Upper lobe of left lung (tissue), 6 donors: ENCODE measurements at regions not wholly inside any gene's neighbourhood (a gene's known extent, or its start where the extent isn't known, plus 50 kb on each side); places are given as distances from the start of the nearest gene placed in this dataset.
A peak's percentile ranks its signal among the peaks of the same experiment; 100 is the strongest.
"Not testable (repeated sequence)": the region's sequence is repeated elsewhere in the genome, so short reads cannot be mapped to it uniquely, and the experiment has no call there.

Experiments
- ATAC-seq, 2 donors: fragments of 200-7000 bp; cut with Tn5 transposase; one replicate each; pipeline ENCODE4 v1.9.1; 2022; ENCODE audit warnings: mild to moderate bottlenecking in 2 of 2, moderate library complexity in 2 of 2; ENCODE audit not compliant: low FRiP score in 2 of 2
- DNase-seq, 2 donors: peaks; one replicate each; pipeline ENCODE4 v3.0.0-alpha.2; 2019 to 2020
- H3K27ac ChIP-seq, 4 donors: fragments of 200-600 bp; sonication (generic); one replicate each; pipeline ENCODE4 v1.5.1; 2016 to 2019
- H3K27me3 ChIP-seq, 4 donors: fragments of 200-600 bp; sonication (generic); one replicate each; pipeline ENCODE4 v1.5.1; 2017 to 2019
- H3K36me3 ChIP-seq, 4 donors: fragments of 200-600 bp; sonication (generic); one replicate each; pipeline ENCODE4 v1.5.1; 2016 to 2019
- H3K4me1 ChIP-seq, 4 donors: fragments of 200-600 bp; sonication (generic); one replicate each; pipeline ENCODE4 v1.5.1; 2018 to 2019
- H3K4me3 ChIP-seq, 4 donors: fragments of 200-600 bp; sonication (generic); one replicate each; pipeline ENCODE4 v1.5.1; 2017 to 2019; ENCODE audit warnings: mild to moderate bottlenecking in 2 of 4, moderate library complexity in 1 of 4
- H3K9me3 ChIP-seq, 4 donors: fragments of 200-600 bp; sonication (generic); one replicate each; pipeline ENCODE4 v1.5.1; 2018 to 2019
- EP300 ChIP-seq, 4 donors: sonication (generic); formaldehyde crosslinking; IDR thresholded peaks; one replicate each; pipeline ENCODE4 v1.5.1; 2017; ENCODE audit warnings: antibody characterized with exemption in 4 of 4, control low read depth in 2 of 4
- POLR2A ChIP-seq, 4 donors: fragments of 450-650 bp; IDR thresholded peaks; one replicate each; pipeline ENCODE4 v1.5.1; 2016 to 2017; ENCODE audit warnings: antibody characterized with exemption in 4 of 4, mild to moderate bottlenecking in 2 of 4
- POLR2AphosphoS5 ChIP-seq, 2 donors: sonication (generic); formaldehyde crosslinking; IDR thresholded peaks; one replicate each; pipeline ENCODE4 v1.5.1; 2017; ENCODE audit warnings: antibody characterized with exemption in 2 of 2
- WGBS, 2 donors: methylation state at CpG; one replicate each; pipeline ENCODE4 v1.1.5; 2017 to 2018; 5-methylcytosine and 5-hydroxymethylcytosine counted together
- TF ChIP-seq, protein P1 (sequence below), 6 experiments: fragments of 450-650 bp in 4 of 6; fragments of 200-600 bp in 2 of 6; sonication (generic) in 2 of 6; IDR thresholded peaks; one replicate each; pipeline ENCODE4 v1.5.1; 2016 to 2019; ENCODE audit warnings: antibody characterized with exemption in 6 of 6
- donor health status: DM: no; HTN: no; CAD: no; lungs with moderate emphysema.
- donor health status: DM: no; HTN: yes; CAD: no; lungs with severe emphysema.

DNA sequence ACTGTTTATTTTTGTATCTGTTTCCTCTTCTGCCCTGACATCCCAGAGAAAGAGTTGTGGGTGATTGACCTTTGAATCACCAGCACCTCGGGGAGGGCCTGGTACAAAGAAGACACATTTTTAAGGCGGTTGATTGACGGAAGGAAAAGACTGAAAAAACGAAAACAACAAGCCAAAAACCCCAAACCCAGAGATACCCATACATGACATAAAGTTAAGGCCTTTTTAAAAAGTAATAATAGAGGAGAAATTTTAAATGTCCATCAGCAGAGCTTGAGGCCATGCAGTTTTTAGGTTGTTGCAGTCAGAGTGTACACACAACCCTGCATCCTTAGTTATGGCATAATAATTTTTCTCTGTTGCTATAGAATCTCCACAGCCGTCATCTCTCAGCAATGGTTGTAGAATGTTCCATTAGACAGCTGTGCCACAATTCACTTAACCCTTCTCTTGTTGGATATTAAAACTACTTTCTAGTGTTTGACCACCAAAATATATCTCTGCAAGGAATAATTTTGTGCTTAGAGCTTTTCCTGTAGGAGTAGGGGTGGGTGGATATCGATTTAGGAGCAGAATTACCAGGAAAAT is 110.2 kb downstream of the GNL3L start:
- DNase-seq, result no peak
- Histone ChIP-seq H3K9me3 (no peaks in the 10 kb centered on the region), H3K4me1 (peaks cover 0 to 5% (median 0%) of the 10 kb centered on the region in 4 donors), H3K36me3 (no peaks in the 10 kb centered on the region), H3K27ac (peak overlapping the region; percentile 79 to 89 (median 84)), H3K27me3 (no peaks in the 10 kb centered on the region), H3K4me3 (peak overlapping the region in 3 of 4 donors; percentile 30 to 52 (median 48))
- TF ChIP-seq EP300 (IDR thresholded peaks at IDR 0.05) (no peak), POLR2A (IDR thresholded peaks at IDR 0.05) (no peak), POLR2AphosphoS5 (IDR thresholded peaks at IDR 0.05) (no peak)
- TF ChIP-seq, protein P1, sequence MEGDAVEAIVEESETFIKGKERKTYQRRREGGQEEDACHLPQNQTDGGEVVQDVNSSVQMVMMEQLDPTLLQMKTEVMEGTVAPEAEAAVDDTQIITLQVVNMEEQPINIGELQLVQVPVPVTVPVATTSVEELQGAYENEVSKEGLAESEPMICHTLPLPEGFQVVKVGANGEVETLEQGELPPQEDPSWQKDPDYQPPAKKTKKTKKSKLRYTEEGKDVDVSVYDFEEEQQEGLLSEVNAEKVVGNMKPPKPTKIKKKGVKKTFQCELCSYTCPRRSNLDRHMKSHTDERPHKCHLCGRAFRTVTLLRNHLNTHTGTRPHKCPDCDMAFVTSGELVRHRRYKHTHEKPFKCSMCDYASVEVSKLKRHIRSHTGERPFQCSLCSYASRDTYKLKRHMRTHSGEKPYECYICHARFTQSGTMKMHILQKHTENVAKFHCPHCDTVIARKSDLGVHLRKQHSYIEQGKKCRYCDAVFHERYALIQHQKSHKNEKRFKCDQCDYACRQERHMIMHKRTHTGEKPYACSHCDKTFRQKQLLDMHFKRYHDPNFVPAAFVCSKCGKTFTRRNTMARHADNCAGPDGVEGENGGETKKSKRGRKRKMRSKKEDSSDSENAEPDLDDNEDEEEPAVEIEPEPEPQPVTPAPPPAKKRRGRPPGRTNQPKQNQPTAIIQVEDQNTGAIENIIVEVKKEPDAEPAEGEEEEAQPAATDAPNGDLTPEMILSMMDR (IDR thresholded peaks at IDR 0.05), result no peak
- 26 to 46% methylated on average over 5 to 6 of the region's 6 CpGs for WGBS, 2 donors
- ATAC-seq, result no peak

DNA sequence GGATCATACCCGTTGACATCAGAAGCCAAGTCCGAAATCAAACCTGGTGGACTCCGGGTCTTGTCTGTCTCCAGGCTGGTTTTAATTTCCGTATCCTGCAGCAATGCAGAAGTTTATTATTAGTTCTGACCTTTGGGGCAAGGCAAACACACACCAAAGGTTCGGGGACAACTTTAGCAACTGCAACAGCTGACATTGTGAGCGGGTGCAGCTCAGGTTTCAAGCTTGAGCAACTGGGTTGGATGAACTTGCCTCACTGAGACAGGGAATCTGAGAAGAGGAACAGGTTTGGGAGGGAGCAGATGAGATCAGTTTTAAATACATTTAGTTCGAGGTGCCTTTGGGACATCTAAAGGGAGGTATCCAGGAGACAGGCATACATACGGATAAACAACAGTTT is 110.7 kb downstream of the GNL3L start:
- Histone ChIP-seq H3K4me3 (no peak overlapping the region), H3K27ac (peak overlapping the region; percentile 79 to 89 (median 84)), H3K27me3 (no peaks in the 10 kb centered on the region), H3K4me1 (peaks cover 0 to 5% (median 0%) of the 10 kb centered on the region in 4 donors), H3K36me3 (no peaks in the 10 kb centered on the region), H3K9me3 (no peaks in the 10 kb centered on the region)
- TF ChIP-seq POLR2AphosphoS5 (IDR thresholded peaks at IDR 0.05), result no peak
- TF ChIP-seq, protein P1 (IDR thresholded peaks at IDR 0.05), result no peak
- no peak for ATAC-seq
- DNase-seq, result no peak
- WGBS, 2 donors, result 52 to 70% methylated on average over 6 to 8 of the region's 8 CpGs

DNA sequence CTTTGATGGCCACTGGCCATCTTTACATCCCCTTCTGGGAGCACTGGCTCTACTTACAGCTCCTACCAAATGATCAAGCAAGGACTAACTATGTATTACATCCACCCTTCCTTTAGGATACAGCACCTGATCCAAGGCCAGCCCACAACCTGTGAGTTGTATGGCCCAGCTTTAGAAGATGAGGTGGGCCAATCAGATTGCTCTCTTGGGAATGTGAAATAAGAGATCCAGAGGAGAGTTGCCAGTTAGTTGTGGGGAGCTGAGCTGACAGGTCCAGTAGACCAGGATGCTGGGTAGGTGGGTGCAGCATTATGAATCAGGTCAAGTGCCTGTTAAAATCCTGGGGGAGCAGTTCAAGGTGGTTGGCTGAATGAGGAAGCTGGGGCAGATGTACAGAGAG is 111.5 kb downstream of the GNL3L start:
- TF ChIP-seq POLR2A (IDR thresholded peaks at IDR 0.05) (no peak), POLR2AphosphoS5 (IDR thresholded peaks at IDR 0.05) (no peak), EP300 (IDR thresholded peaks at IDR 0.05) (no peak)
- TF ChIP-seq, protein P1 (IDR thresholded peaks at IDR 0.05), result no peak
- H3K27me3 ChIP-seq, result no peaks in the 10 kb centered on the region
- peaks cover 0 to 5% (median 0%) of the 10 kb centered on the region in 4 donors for H3K4me1 ChIP-seq
- DNase-seq, result no peak
- H3K4me3 ChIP-seq, result no peak overlapping the region
- H3K36me3 ChIP-seq, result no peaks in the 10 kb centered on the region
- H3K27ac ChIP-seq, result no peak overlapping the region
- H3K9me3 ChIP-seq, result no peaks in the 10 kb centered on the region
- no peak for ATAC-seq

DNA sequence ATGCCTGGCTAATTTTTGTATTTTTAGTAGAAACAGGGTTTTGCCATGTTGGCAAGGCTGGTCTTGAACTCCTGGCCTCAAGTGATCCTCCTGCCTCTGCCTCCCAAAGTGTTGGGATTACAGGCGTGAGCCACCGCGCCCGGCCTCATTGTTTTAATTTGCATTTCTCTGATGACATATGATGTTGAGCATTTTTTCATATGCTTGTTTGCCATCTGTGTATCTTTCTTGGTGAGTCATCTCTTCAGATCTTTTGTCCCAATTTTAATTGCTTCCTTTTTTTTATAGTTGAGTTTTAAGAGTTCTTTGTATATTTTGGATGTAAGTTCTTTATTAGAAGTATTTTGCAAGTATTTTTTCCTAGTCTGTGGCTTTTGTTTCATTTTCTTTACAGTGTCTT is 117.6 kb downstream of the GNL3L start:
- not testable (repeated sequence) for H3K9me3 ChIP-seq, H3K36me3 ChIP-seq, ATAC-seq, H3K27ac ChIP-seq, H3K27me3 ChIP-seq, H3K4me1 ChIP-seq, DNase-seq, H3K4me3 ChIP-seq
- 96 to 98% methylated on average over 4 of the region's 4 CpGs for WGBS, 2 donors

DNA sequence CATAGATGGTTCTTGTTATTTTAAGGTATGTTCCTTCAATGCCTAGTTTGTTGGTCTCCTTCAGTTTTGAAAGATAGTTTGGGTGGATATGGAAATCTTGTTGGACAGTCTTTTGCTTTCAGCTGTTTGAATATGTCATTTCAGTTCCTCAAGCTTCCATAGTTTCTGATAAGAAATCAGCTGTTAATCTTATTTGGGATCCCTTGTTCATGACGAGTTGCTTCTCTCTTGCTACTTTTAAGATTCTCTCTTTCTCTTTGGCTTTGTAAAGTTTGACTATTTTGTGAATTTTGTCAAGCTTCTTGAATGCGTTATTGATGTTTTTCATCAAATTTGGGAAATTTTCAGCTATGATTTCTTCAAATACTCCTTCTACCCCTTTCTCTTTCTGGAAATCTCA is 129.5 kb downstream of the GNL3L start:
- H3K36me3 ChIP-seq, result no peaks in the 10 kb centered on the region
- H3K27me3 ChIP-seq, result no peaks in the 10 kb centered on the region
- no peak for ATAC-seq
- H3K4me3 ChIP-seq, result no peak overlapping the region
- peaks cover 0 to 8% (median 0%) of the 10 kb centered on the region in 4 donors for H3K9me3 ChIP-seq
- 73 to 96% methylated on average over 2 of the region's 2 CpGs for WGBS, 2 donors
- TF ChIP-seq POLR2AphosphoS5 (IDR thresholded peaks at IDR 0.05) (no peak), POLR2A (IDR thresholded peaks at IDR 0.05) (no peak), EP300 (IDR thresholded peaks at IDR 0.05) (no peak)
- TF ChIP-seq, protein P1 (IDR thresholded peaks at IDR 0.05), result no peak
- DNase-seq, result no peak
- H3K4me1 ChIP-seq, result no peaks in the 10 kb centered on the region
- H3K27ac ChIP-seq, result no peak overlapping the region
